ENCODE measurements at regions not wholly inside any gene's neighbourhood (a gene's known extent, or its start where the extent isn't known, plus 50 kb on each side); places are given as distances from the start of the nearest gene placed in this dataset.
"Not testable (repeated sequence)": the region's sequence is repeated elsewhere in the genome, so short reads cannot be mapped to it uniquely, and the experiment has no call there.

DNA sequence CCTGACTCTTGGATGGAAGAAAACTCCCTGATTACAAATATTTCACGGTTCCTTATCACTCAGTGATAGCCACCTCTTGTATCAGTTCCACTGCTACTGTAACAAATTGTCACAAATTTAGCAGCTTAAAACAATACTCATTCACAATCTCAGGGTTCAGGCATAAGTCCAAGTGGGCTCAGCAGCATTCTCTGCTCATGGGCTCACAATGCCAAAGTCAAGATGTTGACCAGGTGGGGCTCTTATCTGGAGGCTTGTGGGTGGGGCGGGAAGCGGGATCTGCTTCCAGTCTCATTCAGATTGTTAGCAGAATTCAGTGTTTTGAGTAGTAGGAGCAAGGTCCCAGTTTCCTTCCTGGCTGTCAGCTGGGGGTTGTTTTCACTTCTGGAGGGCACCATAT lies 137.3 kb upstream of the FAM78B start:
- no peak for ATAC-seq
- no peak for DNase-seq (ENCODE audit: low spot score)

GRCh38 chr1:166305371-166305770 lies 138.6 kb upstream of the FAM78B start:
- ATAC-seq (no peak), DNase-seq (ENCODE audit: low spot score) (no peak)

GRCh38 chr1:166307261-166308188 lies 140.7 kb upstream of the FAM78B start:
- DNase-seq (ENCODE audit: low spot score): no peak
- ATAC-seq: no peak

- not testable (repeated sequence) for ATAC-seq; DNase-seq (ENCODE audit: low spot score)
Measured at GRCh38 chr1:166316306-166316705, 149.5 kb upstream of the FAM78B start.

DNA sequence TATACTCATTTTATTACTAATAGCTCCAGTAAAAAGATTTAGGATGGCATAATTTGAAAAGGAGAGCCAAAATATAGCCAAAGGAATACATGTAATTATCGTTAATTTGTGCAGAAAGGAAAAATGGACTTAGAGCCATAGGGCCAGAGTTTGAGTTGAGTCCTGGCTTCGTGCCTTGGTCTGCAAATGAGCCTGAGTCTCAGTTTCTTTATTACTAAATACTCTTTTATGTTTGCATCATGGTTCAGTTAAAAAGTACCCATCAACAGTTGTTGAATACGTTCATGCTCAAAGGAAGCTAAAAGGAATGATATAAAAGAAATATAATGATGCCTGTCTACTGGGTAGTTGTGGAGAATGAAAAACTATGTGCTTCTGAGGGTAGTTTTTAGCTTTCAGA lies 155.7 kb upstream of the FAM78B start:
- ATAC-seq: no peak
- DNase-seq (ENCODE audit: low spot score): no peak

DNA sequence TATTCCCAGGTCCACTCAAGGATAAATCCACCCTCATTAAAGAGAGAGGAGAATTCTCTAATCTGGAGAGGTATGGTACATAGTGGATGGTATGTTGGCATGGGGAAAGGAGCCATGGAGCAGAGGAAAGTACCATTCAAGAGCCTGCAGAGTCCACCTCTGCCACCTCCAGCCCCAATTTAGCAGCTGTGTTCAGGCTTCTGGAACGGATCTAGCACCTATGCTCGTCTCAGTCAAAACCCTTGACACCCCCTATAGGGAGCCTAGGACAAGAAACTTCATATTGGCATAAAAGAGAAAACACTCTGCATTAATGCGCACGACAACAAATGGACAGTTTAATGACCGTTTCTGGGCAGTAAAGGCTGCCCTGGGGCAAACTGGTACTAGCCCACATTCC lies 161.1 kb upstream of the FAM78B start:
- ATAC-seq (no peak), DNase-seq (ENCODE audit: low spot score) (no peak)

DNA sequence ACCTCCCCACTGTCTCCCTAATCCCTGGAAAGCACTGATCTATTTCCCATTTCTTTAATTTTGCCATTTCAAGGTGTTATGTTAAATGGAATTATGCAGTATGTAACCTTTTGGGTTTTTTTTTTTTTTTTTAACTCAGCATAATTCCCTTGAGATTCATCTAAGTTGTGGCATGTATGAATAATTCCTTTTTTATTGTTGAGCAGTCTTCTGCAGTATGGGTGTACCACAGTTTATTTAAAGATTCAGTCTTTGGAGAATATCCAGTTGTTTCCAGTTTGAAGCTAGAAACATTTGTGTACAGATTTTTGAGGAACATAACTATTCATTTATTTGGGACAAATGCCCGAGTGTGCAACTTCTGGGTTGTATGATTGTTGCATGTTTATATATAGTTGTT lies 162.2 kb upstream of the FAM78B start:
- ATAC-seq (no peak), DNase-seq (ENCODE audit: low spot score) (no peak)

GRCh38 chr1:166330096-166330495 lies 163.3 kb upstream of the FAM78B start:
- DNase-seq (ENCODE audit: low spot score) (no peak), ATAC-seq (no peak)

- ATAC-seq (no peak), DNase-seq (ENCODE audit: low spot score) (no peak)
Measured at GRCh38 chr1:166338105-166338504, 171.3 kb upstream of the FAM78B start.

GRCh38 chr1:166340709-166341108 lies 173.9 kb upstream of the FAM78B start:
- DNase-seq (ENCODE audit: low spot score) (no peak), ATAC-seq (no peak)

DNA sequence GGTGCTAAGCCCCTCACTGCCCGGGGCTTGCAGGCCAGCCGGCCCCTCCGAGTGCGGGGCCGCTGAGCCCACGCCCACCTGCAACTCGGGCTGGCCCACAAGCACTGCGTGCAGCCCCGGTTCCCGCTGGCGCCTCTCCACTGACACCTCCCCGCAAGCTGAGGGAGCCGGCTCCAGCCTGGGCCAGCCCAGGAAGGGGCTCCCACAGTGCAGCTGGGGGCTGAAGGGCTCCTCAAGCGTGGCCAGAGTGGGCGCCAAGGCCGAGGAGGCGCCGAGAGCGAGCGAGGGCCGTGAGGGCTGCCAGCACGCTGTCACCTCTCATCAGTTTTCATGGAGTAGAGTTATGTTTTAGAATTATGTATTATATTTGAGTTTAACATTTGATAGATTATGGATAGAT lies 176.5 kb upstream of the FAM78B start:
- DNase-seq (ENCODE audit: low spot score): no peak
- no peak for ATAC-seq

GRCh38 chr1:166350490-166350889 lies 183.7 kb upstream of the FAM78B start:
- ATAC-seq (no peak), DNase-seq (ENCODE audit: low spot score) (no peak)

DNA sequence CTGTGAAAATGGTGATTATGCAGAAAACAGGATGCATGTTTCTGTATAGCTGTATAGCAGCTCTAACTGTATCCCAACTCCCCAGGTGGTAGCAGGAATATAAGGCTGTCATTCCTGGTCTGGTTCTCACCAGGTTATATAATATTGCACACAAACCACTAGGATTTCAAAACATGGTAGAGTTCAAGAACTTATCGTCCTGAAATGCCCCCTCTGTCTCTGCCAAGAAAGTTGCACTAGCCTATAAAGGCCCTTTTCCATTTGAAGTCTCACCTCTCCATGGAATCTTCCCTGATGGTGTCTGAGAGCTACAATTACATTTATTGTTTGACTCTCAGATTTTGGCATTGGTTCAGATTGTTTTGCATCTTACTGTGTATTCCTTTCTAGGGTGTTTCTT lies 184.9 kb upstream of the FAM78B start:
- DNase-seq (ENCODE audit: low spot score): no peak

DNA sequence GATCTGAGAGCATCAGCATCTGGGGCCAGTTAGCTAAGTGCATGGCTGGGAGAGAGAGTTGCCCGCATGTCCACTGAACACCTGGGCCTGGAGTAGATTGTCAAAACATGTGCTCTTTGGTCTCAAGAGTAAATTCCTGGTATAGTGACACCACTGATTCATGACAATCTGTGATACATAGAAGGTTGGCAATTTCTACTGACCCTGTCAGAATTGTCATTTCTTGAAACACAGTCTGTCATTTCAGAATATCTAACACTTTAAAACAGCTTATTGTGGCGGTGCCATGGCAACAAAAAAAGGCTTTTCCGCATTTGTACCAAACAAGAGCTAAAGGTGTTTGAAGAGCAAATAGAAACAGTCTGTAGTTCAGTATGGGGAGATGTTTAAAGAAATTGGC lies 186.4 kb upstream of the FAM78B start:
- ATAC-seq: no peak
- DNase-seq (ENCODE audit: low spot score): no peak

More for the DNA sequence above, 184.9 kb upstream of the FAM78B start:
- ATAC-seq: peak; percentile 92

- ATAC-seq (peak; percentile 41), DNase-seq (ENCODE audit: low spot score) (no peak)
Measured at GRCh38 chr1:166354406-166354805, 187.6 kb upstream of the FAM78B start.

GRCh38 chr1:166365081-166365480 lies 198.3 kb upstream of the FAM78B start:
- DNase-seq (ENCODE audit: low spot score) (no peak), ATAC-seq (no peak)

DNA sequence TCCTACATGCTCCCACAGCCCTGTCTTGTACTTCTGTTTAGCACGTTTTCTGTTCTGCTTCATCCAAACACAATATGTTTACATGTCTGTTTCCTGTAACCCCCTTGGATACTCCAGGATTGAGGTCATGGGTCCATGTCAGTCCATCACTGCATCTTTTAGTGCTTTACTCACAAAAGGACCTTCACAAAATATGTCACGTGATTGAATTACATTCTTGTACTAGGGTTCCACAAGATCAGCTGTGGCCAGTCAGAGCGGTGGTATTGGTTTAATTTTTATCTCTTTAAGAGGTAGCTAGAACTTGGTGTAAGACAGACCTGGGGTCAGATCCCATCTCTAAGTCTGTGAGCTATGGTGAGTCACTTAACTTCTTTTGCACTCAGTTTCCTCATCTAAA lies 201.2 kb upstream of the FAM78B start:
- DNase-seq (ENCODE audit: low spot score) (no peak), ATAC-seq (no peak)

DNA sequence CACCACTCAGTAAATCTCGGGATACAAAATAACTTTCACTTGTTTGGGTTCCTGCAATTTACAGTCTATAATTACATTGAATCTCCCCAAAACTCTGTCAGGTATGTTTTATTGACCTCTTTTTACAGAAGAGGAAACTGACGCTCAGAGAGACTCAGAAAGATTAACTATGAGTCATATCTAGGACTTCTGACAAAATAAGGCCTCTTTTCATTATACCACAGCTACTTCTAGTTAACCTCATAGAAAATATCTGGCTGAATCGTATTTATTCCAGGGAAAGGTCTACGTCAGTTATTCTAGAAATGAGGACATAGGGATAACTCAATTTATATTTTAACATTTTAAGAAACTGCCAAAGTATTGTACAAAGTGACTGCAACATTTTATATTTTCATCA lies 211.1 kb upstream of the FAM78B start:
- DNase-seq (ENCODE audit: low spot score) (no peak), ATAC-seq (no peak)

- DNase-seq (ENCODE audit: low spot score): no peak
- ATAC-seq: no peak
Measured at GRCh38 chr1:166378805-166379204, 212.0 kb upstream of the FAM78B start.

DNA sequence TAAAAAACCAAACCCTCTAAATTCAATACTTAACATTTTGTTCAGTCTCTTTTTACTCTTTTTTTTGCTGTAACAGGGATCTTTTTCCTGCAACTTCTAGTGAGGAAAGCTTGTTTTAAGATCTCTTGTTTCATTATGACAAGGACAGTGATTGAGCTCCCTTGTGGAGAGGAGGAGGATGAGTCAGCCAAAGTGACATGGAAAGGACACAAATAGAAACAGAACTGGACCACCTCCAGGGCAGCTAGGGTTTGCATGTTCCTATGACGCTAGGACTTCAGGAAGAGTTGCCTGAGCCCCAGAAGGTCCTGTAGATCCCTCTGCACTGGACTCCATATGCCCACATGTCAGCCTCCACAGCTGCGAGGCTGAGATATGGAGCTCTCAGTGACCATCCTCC lies 212.6 kb upstream of the FAM78B start:
- ATAC-seq (no peak), DNase-seq (ENCODE audit: low spot score) (no peak)

DNA sequence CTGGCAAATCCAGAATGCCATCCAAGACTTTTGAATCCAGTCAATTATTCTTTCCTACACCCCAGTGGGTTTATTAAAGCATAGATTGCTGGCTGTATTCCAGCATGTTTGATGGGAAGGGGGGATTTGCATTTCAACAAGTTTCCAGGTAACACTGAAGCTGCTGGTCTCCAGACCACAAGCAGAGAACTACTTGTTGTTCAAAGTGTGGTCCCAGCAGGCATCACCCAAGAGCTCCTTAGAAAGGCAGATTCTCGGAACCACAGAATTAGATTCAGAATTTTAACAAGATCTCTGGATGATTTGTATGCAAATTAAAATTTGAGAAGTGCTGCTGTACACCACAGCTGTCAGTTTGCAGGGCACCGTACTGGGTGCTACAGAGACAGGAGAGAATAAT lies 216.3 kb upstream of the FAM78B start:
- no peak for DNase-seq (ENCODE audit: low spot score)

GRCh38 chr1:166383635-166384346 lies 217.0 kb upstream of the FAM78B start:
- DNase-seq (ENCODE audit: low spot score) (no peak), ATAC-seq (no peak)

More for the DNA sequence above, 216.3 kb upstream of the FAM78B start:
- ATAC-seq: no peak

All from left lobe of liver (tissue), 2 donors.